GM13977 (cell line): ENCODE measurements at regions not wholly inside any gene's neighbourhood (a gene's known extent, or its start where the extent isn't known, plus 50 kb on each side); places are given as distances from the start of the nearest gene placed in this dataset.
A peak's percentile ranks its signal among the peaks of the same experiment; 100 is the strongest.

ENCODE experiments used
- DNase-seq: peaks from one replicate; pipeline ENCODE4 v3.0.0; 2012; ENCODE audit warnings: low spot score
- in situ Hi-C: fragments of 300-500 bp; cut with MboI; formaldehyde crosslinking; loops from one replicate; pipeline ENCODE4 v1.12.0; 2022; ENCODE audit warnings: low sequenced_read_pairs, low pct_unique_long_range_greater_than_20kb, mixed read lengths, inconsistent platforms; ENCODE audit not compliant: unreplicated experiment
- TF ChIP-seq, protein P1 (sequence below): IDR thresholded peaks from 2 replicates; pipeline ENCODE4 v1.5.1; 2012; ENCODE audit warnings: mild to moderate bottlenecking, control low read depth; ENCODE audit not compliant: insufficient read depth; ENCODE audit errors: extremely low read depth, missing control alignments

DNA sequence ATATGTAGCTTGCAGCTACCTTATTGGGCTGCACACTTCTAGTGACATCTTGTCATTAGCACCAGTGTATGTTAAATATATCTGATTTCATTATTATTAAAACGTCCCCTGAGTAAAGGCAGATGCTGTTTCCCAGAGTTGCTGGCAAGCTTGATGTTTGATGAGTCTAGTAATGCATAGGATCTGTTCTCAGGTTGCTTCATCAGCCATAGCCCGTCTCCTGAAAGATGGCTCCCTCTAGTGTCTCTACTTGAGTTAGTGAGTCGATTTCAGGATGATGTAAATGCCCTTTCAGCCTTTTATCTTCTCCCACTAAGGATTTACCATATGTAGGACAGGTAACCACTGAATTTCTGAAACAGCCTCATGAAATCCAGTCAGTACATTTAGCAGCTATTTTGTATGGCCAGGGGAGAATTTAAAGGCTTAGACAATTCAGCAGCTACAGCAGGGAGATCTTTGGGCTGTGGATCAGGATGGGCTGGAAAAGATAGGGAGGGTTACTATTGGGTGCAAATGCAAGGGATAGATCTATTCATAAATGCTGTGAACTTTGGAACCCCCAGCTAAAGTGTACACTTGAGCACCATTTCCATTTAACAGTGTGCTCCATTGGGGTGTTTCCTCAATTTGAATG, 376.3 kb downstream of the CNTNAP4 start:
- DNase-seq, result peak; percentile 31

DNA sequence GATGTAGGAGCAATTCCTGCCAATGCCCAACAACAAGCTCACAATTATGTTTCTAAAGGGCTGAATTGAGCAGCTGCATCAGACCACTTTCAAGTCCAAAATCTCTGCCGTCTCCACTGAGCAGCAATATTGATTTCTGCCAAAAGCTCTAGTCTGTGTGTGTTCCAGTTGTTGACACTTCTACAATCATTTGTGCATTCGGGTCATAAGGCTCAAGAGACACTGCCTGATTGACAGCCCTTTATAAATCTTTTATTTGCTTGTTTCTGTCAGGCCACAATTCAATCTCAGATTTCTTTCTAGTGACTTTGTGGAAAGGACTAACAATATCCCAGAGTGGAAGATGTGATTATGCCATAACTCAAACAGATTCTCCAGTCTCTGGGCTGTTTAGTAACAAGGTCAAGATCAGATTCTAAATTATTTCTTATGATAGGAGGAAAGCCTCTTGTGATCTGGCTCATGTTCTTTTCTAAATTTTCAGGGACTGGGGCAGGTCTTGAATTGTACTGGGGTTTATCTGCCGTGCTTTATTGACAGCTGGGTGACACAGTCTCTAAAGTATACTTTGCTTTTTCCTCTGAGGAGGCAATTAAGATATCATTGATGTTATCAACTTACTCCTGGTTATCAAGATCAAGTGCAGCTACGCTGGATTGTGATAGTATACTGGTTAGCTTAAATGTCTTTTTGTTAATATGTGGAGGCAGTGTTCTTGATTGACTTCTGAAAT, 377.1 kb downstream of the CNTNAP4 start:
- in situ Hi-C loops, result loop anchor here (25.0 kb wide), 2 partner anchors 508 to 867 kb away; no protein-coding TSS in a partner anchor
- TF ChIP-seq, protein P1, sequence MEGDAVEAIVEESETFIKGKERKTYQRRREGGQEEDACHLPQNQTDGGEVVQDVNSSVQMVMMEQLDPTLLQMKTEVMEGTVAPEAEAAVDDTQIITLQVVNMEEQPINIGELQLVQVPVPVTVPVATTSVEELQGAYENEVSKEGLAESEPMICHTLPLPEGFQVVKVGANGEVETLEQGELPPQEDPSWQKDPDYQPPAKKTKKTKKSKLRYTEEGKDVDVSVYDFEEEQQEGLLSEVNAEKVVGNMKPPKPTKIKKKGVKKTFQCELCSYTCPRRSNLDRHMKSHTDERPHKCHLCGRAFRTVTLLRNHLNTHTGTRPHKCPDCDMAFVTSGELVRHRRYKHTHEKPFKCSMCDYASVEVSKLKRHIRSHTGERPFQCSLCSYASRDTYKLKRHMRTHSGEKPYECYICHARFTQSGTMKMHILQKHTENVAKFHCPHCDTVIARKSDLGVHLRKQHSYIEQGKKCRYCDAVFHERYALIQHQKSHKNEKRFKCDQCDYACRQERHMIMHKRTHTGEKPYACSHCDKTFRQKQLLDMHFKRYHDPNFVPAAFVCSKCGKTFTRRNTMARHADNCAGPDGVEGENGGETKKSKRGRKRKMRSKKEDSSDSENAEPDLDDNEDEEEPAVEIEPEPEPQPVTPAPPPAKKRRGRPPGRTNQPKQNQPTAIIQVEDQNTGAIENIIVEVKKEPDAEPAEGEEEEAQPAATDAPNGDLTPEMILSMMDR, result no peak
- no peak for DNase-seq

More for the DNA sequence above, 376.3 kb downstream of the CNTNAP4 start:
- in situ Hi-C loops, result loop anchor here (25.0 kb wide), 2 partner anchors 509 to 866 kb away; no protein-coding TSS in a partner anchor
- TF ChIP-seq, protein P1, result peak; percentile 66

DNA sequence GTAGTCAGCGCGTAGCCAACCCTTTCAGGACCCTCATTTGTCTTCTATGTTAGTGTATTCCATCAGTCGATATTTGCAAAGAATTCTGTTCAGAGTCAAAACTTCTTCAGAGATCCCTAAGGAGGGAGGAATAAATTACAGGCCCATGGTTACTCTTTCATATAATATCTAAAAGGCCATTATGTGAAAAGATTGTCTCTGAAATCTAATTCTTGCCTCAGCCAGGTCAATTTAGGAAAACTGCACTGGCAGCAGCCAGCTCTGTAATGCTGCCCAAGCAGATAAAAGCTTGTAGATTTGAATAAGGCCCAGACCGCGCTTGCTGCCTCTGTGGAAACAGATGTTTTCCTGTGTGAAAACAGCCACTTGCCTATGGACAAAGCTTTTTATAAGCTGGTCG, 379.8 kb downstream of the CNTNAP4 start:
- DNase-seq, result no peak
- TF ChIP-seq, protein P1, result no peak
- in situ Hi-C loops, result loop anchor here (25.0 kb wide), 2 partner anchors 505 to 870 kb away; no protein-coding TSS in a partner anchor

DNA sequence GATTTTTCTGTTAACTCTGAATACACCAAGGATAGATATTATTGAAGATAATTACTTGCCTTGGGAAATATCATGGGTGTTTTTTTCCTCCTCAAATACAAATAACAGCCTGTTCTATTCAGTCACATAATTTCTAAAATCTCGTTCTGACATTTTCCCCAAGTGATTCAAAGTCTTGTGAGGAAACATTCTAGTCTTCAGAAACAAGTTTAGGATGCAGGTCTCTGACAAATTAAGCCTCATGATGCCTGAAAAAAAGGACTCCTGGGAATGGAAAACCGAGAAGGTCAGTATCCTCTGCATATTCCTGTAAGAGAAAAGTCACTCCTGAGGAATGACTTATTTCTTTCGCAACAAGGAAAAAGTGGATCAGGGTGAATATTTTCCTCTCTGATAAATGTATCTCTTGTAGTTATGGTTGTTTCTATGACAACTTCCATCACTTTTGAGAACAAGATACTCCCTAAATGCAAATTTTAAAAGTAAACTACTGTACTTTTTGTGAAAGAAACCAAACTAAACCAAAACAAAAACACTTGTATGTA, 384.6 kb downstream of the CNTNAP4 start:
- in situ Hi-C loops, result loop anchor here (25.0 kb wide), 2 partner anchors 501 to 874 kb away; no protein-coding TSS in a partner anchor
- no peak for DNase-seq
- TF ChIP-seq, protein P1, result no peak

DNA sequence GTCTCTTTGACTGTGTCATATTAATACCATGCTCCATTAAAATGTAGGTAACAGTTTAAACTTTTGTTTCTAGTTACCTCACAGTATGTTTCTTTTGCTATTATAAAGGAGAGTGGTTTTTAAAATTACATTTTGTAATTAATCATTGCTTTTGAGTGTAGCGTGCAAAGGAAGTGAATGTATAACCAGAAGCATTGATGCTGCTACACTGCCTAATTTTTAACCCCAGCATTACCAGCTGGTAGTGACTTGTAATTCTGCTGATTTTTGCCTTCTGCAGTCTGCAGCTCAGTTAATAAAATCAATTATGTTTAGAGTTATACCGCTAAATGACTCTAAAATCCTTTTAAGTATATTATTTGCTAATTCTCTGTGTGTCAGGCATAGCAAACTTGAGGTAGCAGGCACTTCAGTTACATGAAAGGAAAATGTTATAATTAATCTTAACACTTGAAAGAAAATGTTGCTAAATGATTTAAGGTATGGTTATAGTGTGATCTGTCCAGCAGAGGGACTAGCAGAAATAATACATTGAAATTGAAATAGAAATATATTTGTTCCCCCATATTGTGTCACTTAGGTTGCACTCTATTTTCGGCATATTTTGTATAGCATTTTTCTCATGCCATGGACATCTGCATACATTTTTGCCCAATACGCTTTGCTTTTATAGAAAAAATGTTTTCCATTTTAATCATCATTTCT, 388.5 kb downstream of the CNTNAP4 start:
- no peak for DNase-seq
- in situ Hi-C loops, result loop anchor here (25.0 kb wide), 2 partner anchors 497 to 878 kb away; no protein-coding TSS in a partner anchor
- TF ChIP-seq, protein P1, result no peak

DNA sequence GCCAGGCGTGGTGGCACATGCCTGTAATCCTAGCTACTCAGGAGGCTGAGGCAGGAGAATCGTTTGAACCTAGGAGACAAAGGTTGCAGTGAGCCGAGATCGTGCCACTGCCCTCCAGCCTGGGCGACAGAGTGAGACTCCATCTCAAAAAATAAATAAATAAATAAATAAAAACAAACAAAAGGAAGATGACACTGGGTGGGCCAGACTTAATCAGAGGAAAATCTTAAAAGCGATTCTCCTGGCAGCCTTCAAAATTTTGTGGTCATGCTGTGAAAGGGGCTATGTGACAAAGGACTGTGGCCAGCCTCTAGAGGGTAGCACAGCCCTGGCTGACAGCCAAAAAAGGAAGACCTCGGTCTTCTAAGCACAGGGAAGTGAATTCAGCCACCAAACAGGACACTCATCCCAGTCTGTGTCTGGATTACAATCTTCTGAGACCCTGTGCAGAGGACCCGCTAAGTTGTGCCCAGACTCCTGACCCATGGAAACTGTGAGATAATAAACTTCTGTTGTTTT, 391.1 kb downstream of the CNTNAP4 start:
- in situ Hi-C loops, result loop anchor here (25.0 kb wide), 2 partner anchors 494 to 881 kb away; no protein-coding TSS in a partner anchor
- TF ChIP-seq, protein P1, result no peak
- no peak for DNase-seq
